ENCODE measurements at regions not wholly inside any gene's neighbourhood (a gene's known extent, or its start where the extent isn't known, plus 50 kb on each side); places are given as distances from the start of the nearest gene placed in this dataset.

- H3K36me3 ChIP-seq (ENCODE audit: control insufficient read depth, insufficient read depth, low read length) = no peaks in the 10 kb centered on the region
- in situ Hi-C loops (cut with HindIII; ENCODE audit: low pct_unique_long_range_greater_than_20kb, low sequenced_read_pairs) (no loop called here), intact Hi-C loops (cut with micrococcal nuclease; ENCODE audit: unreplicated experiment) (no loop called here)
- H3K27me3 ChIP-seq (ENCODE audit: control insufficient read depth, insufficient read depth, low read length) = no peaks in the 10 kb centered on the region
- H3K9me3 ChIP-seq (ENCODE audit: control insufficient read depth, insufficient read depth, low read depth, low read length) = no peaks in the 10 kb centered on the region
- CTCF ChIA-PET = no interaction called here
- DNase-seq (ENCODE audit: low read depth, low spot score) (no peak), ATAC-seq (no peak)
- POLR2A ChIA-PET = no interaction called here
- no TSS peak for BruUV-seq (replicated peaks)
- no peak overlapping the region for H3K4me3 ChIP-seq (ENCODE audit: low read depth in 2 of 2, low read length in 2 of 2)
- H3K4me1 ChIP-seq (ENCODE audit: control insufficient read depth, insufficient read depth, low read length) = no peaks in the 10 kb centered on the region
- H3K27ac ChIP-seq (ENCODE audit: low read length) = no peak overlapping the region
- TF ChIP-seq TCF7L2 (IDR thresholded peaks at IDR 0.05; ENCODE audit: low read depth, low read length) = no peak
- TF ChIP-seq CTCF (IDR thresholded peaks at IDR 0.05) = no peak
- no peak for TF ChIP-seq POLR2AphosphoS5 (IDR thresholded peaks at IDR 0.05; ENCODE audit: low read depth, low read length)
- no peak for TF ChIP-seq REST (IDR thresholded peaks at IDR 0.05; ENCODE audit: insufficient read depth in 1 of 2, low read depth in 2 of 2, low read length in 1 of 2)
- no peak for TF ChIP-seq SIN3A (IDR thresholded peaks at IDR 0.05; ENCODE audit: borderline replicate concordance, insufficient read depth, low read depth, low read length)
These were observed 79.5 kb upstream of the IRX3 start for GRCh38 chr16:54365990-54366634.

GRCh38 chr16:54363766-54364165 is 77.2 kb upstream of the IRX3 start:
- Histone ChIP-seq H3K27ac (ENCODE audit: low read length) (no peak overlapping the region), H3K9me3 (ENCODE audit: control insufficient read depth, insufficient read depth, low read depth, low read length) (no peaks in the 10 kb centered on the region), H3K4me1 (ENCODE audit: control insufficient read depth, insufficient read depth, low read length) (no peaks in the 10 kb centered on the region), H3K27me3 (ENCODE audit: control insufficient read depth, insufficient read depth, low read length) (no peaks in the 10 kb centered on the region), H3K4me3 (ENCODE audit: low read depth in 2 of 2, low read length in 2 of 2) (no peak overlapping the region), H3K36me3 (ENCODE audit: control insufficient read depth, insufficient read depth, low read length) (no peaks in the 10 kb centered on the region)
- POLR2A ChIA-PET = no interaction called here
- in situ Hi-C loops (cut with HindIII; ENCODE audit: low pct_unique_long_range_greater_than_20kb, low sequenced_read_pairs) = no loop called here
- CTCF ChIA-PET = no interaction called here
- DNase-seq (ENCODE audit: low read depth, low spot score) (no peak), ATAC-seq (no peak)
- intact Hi-C loops (cut with micrococcal nuclease; ENCODE audit: unreplicated experiment) = no loop called here
- TF ChIP-seq TCF7L2 (IDR thresholded peaks at IDR 0.05; ENCODE audit: low read depth, low read length) = no peak
- no peak for TF ChIP-seq CTCF (IDR thresholded peaks at IDR 0.05)
- no peak for TF ChIP-seq REST (IDR thresholded peaks at IDR 0.05; ENCODE audit: insufficient read depth in 1 of 2, low read depth in 2 of 2, low read length in 1 of 2)
- no peak for TF ChIP-seq POLR2AphosphoS5 (IDR thresholded peaks at IDR 0.05; ENCODE audit: low read depth, low read length)
- no peak for TF ChIP-seq SIN3A (IDR thresholded peaks at IDR 0.05; ENCODE audit: borderline replicate concordance, insufficient read depth, low read depth, low read length)
- no TSS peak for BruUV-seq (replicated peaks)
